ENCODE measurements at regions not wholly inside any gene's neighbourhood (a gene's known extent, or its start where the extent isn't known, plus 50 kb on each side); places are given as distances from the start of the nearest gene placed in this dataset.

- no peaks in the 10 kb centered on the region for H3K4me1 ChIP-seq (ENCODE audit: control insufficient read depth, low read length)
- no peaks in the 10 kb centered on the region for H3F3A ChIP-seq (ENCODE audit: control insufficient read depth, insufficient read depth)
- H3K9me3 ChIP-seq (ENCODE audit: control insufficient read depth, insufficient read depth, low read length), result no peaks in the 10 kb centered on the region
- no peak overlapping the region for H3K27ac ChIP-seq (ENCODE audit: low read depth, low read length)
- H3K4me2 ChIP-seq (ENCODE audit: low read length), result no peak overlapping the region
- TF ChIP-seq EZH2phosphoT487 (IDR thresholded peaks at IDR 0.05; ENCODE audit: borderline replicate concordance, low read length) (no peak), CTCF (IDR thresholded peaks at IDR 0.05; ENCODE audit: low read depth, low read length, poor library complexity, severe bottlenecking) (no peak)
- H3K36me3 ChIP-seq (ENCODE audit: control insufficient read depth, low read length), result no peaks in the 10 kb centered on the region
- H4K20me1 ChIP-seq (ENCODE audit: control insufficient read depth, insufficient read depth, low read depth, low read length), result no peaks in the 10 kb centered on the region
- H3K79me2 ChIP-seq (ENCODE audit: control insufficient read depth, low read length), result no peaks in the 10 kb centered on the region
- H3K27me3 ChIP-seq (ENCODE audit: control insufficient read depth, low read length), result peaks cover 3% of the 10 kb centered on the region; the same call in 1 of the 2 replicates
- H3K9me2 ChIP-seq (replicated peaks; ENCODE audit: control insufficient read depth, low read length), result no peaks in the 10 kb centered on the region
- H3K4me3 ChIP-seq (ENCODE audit: low read length), result no peak overlapping the region
Measured at GRCh38 chr10:31660300-31660699, 268.3 kb downstream of the ARHGAP12 start.

GRCh38 chr10:31659665-31660064, 269.0 kb downstream of the ARHGAP12 start:
- Histone ChIP-seq H3K9me2 (replicated peaks; ENCODE audit: control insufficient read depth, low read length) (no peaks in the 10 kb centered on the region), H3K4me3 (ENCODE audit: low read length) (no peak overlapping the region), H3K27me3 (ENCODE audit: control insufficient read depth, low read length) (peaks cover 3% of the 10 kb centered on the region; the same call in 1 of the 2 replicates), H3F3A (ENCODE audit: control insufficient read depth, insufficient read depth) (no peaks in the 10 kb centered on the region), H3K27ac (ENCODE audit: low read depth, low read length) (no peak overlapping the region), H3K79me2 (ENCODE audit: control insufficient read depth, low read length) (no peaks in the 10 kb centered on the region), H3K36me3 (ENCODE audit: control insufficient read depth, low read length) (no peaks in the 10 kb centered on the region), H4K20me1 (ENCODE audit: control insufficient read depth, insufficient read depth, low read depth, low read length) (no peaks in the 10 kb centered on the region), H3K4me2 (ENCODE audit: low read length) (no peak overlapping the region), H3K4me1 (ENCODE audit: control insufficient read depth, low read length) (no peaks in the 10 kb centered on the region), H3K9me3 (ENCODE audit: control insufficient read depth, insufficient read depth, low read length) (no peaks in the 10 kb centered on the region)
- TF ChIP-seq CTCF (IDR thresholded peaks at IDR 0.05; ENCODE audit: low read depth, low read length, poor library complexity, severe bottlenecking), result no peak
- TF ChIP-seq EZH2phosphoT487 (IDR thresholded peaks at IDR 0.05; ENCODE audit: borderline replicate concordance, low read length), result no peak

- H3K79me2 ChIP-seq (ENCODE audit: control insufficient read depth, low read length), result no peaks in the 10 kb centered on the region
- no peak overlapping the region for H3K4me3 ChIP-seq (ENCODE audit: low read length)
- no peak overlapping the region for H3K27ac ChIP-seq (ENCODE audit: low read depth, low read length)
- H4K20me1 ChIP-seq (ENCODE audit: control insufficient read depth, insufficient read depth, low read depth, low read length), result no peaks in the 10 kb centered on the region
- H3K9me3 ChIP-seq (ENCODE audit: control insufficient read depth, insufficient read depth, low read length), result no peaks in the 10 kb centered on the region
- H3K36me3 ChIP-seq (ENCODE audit: control insufficient read depth, low read length), result no peaks in the 10 kb centered on the region
- peaks cover 3% of the 10 kb centered on the region; the same call in 1 of the 2 replicates for H3K27me3 ChIP-seq (ENCODE audit: control insufficient read depth, low read length)
- no peaks in the 10 kb centered on the region for H3K4me1 ChIP-seq (ENCODE audit: control insufficient read depth, low read length)
- TF ChIP-seq EZH2phosphoT487 (IDR thresholded peaks at IDR 0.05; ENCODE audit: borderline replicate concordance, low read length), result no peak
- no peak for TF ChIP-seq CTCF (IDR thresholded peaks at IDR 0.05; ENCODE audit: low read depth, low read length, poor library complexity, severe bottlenecking)
- H3K4me2 ChIP-seq (ENCODE audit: low read length), result no peak overlapping the region
- no peaks in the 10 kb centered on the region for H3K9me2 ChIP-seq (replicated peaks; ENCODE audit: control insufficient read depth, low read length)
- H3F3A ChIP-seq (ENCODE audit: control insufficient read depth, insufficient read depth), result no peaks in the 10 kb centered on the region
Measured at GRCh38 chr10:31657434-31657872, 271.2 kb downstream of the ARHGAP12 start.
